ENCODE measurements at regions not wholly inside any gene's neighbourhood (a gene's known extent, or its start where the extent isn't known, plus 50 kb on each side); places are given as distances from the start of the nearest gene placed in this dataset.

- TF ChIP-seq ZNF597 (CRISPR knock-in tag; IDR thresholded peaks at IDR 0.05) = no peak
- TF ChIP-seq ZC3H13 (CRISPR knock-in tag; IDR thresholded peaks at IDR 0.05) = no peak
- no peak for TF ChIP-seq ZFYVE20 (CRISPR knock-in tag; IDR thresholded peaks at IDR 0.05; ENCODE audit: borderline replicate concordance, low read depth)
- no peak for TF ChIP-seq ZNF569 (CRISPR knock-in tag; IDR thresholded peaks at IDR 0.05; ENCODE audit: borderline replicate concordance)
- TF ChIP-seq FOXM1 (CRISPR knock-in tag; IDR thresholded peaks at IDR 0.05) = no peak
- TF ChIP-seq SMAD1 (CRISPR knock-in tag; IDR thresholded peaks at IDR 0.05; ENCODE audit: borderline replicate concordance, low read depth) = no peak
- no peak for TF ChIP-seq ZUFSP (CRISPR knock-in tag; IDR thresholded peaks at IDR 0.05; ENCODE audit: borderline replicate concordance)
- TF ChIP-seq HOXA9 (CRISPR knock-in tag; IDR thresholded peaks at IDR 0.05; ENCODE audit: borderline replicate concordance) = no peak
- TF ChIP-seq HDAC1 (CRISPR knock-in tag; IDR thresholded peaks at IDR 0.05) = no peak
- no peak for TF ChIP-seq ARNT2 (CRISPR knock-in tag; IDR thresholded peaks at IDR 0.05; ENCODE audit: low read depth)
- TF ChIP-seq AGO1 (IDR thresholded peaks at IDR 0.05; ENCODE audit: low read depth, low read length, poor library complexity, severe bottlenecking) = no peak
These were observed 55.6 kb upstream of the XCR1 start (continued) for GRCh38 chr3:46082849-46083248.

GRCh38 chr3:46082021-46082420, 54.7 kb upstream of the XCR1 start:
- TF ChIP-seq CTCF (CRISPR knock-in tag; IDR thresholded peaks at IDR 0.05) (no peak), CCDC6 (CRISPR knock-in tag; IDR thresholded peaks at IDR 0.05) (no peak), NBN (conservative IDR thresholded peaks at IDR 0.05) (no peak), SUZ12 (IDR thresholded peaks at IDR 0.05; ENCODE audit: low read depth, low read length) (no peak), JUN (CRISPR knock-in tag; IDR thresholded peaks at IDR 0.05) (no peak), NFKBIZ (CRISPR knock-in tag; IDR thresholded peaks at IDR 0.05) (no peak), ZNF619 (CRISPR knock-in tag; IDR thresholded peaks at IDR 0.05) (no peak)
- no peak for FAIRE-seq
- no peak overlapping the region for H2AFZ ChIP-seq (ENCODE audit: low read length)
- no peak overlapping the region for H3K9ac ChIP-seq (ENCODE audit: insufficient read depth, low read depth, low read length)
- no TSS peak for BruUV-seq (replicated peaks)
- no peaks in the 10 kb centered on the region for H3K79me2 ChIP-seq (ENCODE audit: insufficient read depth, low read length)
- no peak overlapping the region for H3K4me2 ChIP-seq (ENCODE audit: low read depth, low read length)
- ATAC-seq = no peak
- H3K27me3 ChIP-seq (ENCODE audit: control insufficient read depth in 1 of 2, insufficient read depth in 2 of 2, low read length in 2 of 2) = no peaks in the 10 kb centered on the region; a peak in 1 of 5 replicates
- intact Hi-C loops (cut with micrococcal nuclease; ENCODE audit: unreplicated experiment) = no loop called here
- 4% methylated on average over 2 of the region's 2 CpGs for WGBS (ENCODE audit: low lambda C conversion rate)
- no peak overlapping the region for H3K27ac ChIP-seq (ENCODE audit: extremely low read length, insufficient read depth, low read length)
- no peaks in the 10 kb centered on the region for H4K20me1 ChIP-seq (ENCODE audit: insufficient read depth, low read length)
- ChIA-PET POLR2A (no interaction called here), CTCF (ENCODE audit: low intra/inter-chr PET ratio, low total read pairs) (no interaction called here)
- H3K4me1 ChIP-seq (ENCODE audit: insufficient read depth, low read length) = no peaks in the 10 kb centered on the region
- in situ Hi-C loops (cut with HindIII; ENCODE audit: extremely low pct_ligation_motif_present, low pct_unique_long_range_greater_than_20kb) = no loop called here
- H3K4me3 ChIP-seq (replicated peaks in 1 of 3; ENCODE audit: insufficient read depth in 1 of 3, low read depth in 2 of 3, low read length in 3 of 3) = no peak overlapping the region
- no peaks in the 10 kb centered on the region for H3K9me3 ChIP-seq (ENCODE audit: low read length)
- DNase-seq (ENCODE audit: low spot score) = no peak
- H3K36me3 ChIP-seq (replicated peaks in 1 of 2; ENCODE audit: control insufficient read depth in 1 of 2, insufficient read depth in 2 of 2, low read length in 2 of 2) = no peaks in the 10 kb centered on the region

Data from HepG2 (cell line).